HFFc6 (cell line): ENCODE measurements at regions not wholly inside any gene's neighbourhood (a gene's known extent, or its start where the extent isn't known, plus 50 kb on each side); places are given as distances from the start of the nearest gene placed in this dataset.
"Not testable (repeated sequence)": the region's sequence is repeated elsewhere in the genome, so short reads cannot be mapped to it uniquely, and the experiment has no call there.

Experiments used
- DNase-seq: peaks from one replicate; pipeline ENCODE4 v3.0.0-alpha.2; 2018
- H3K27ac Mint-ChIP-seq: 2 replicates; pipeline ENCODE4 v1.8.0; 2020; ENCODE audit warnings: mild to moderate bottlenecking, mixed read lengths
- H3K27me3 Mint-ChIP-seq: 2 replicates; pipeline ENCODE4 v1.8.0; 2021; ENCODE audit warnings: mild to moderate bottlenecking, moderate library complexity, mixed read lengths; ENCODE audit not compliant: insufficient read depth
- H3K36me3 Mint-ChIP-seq: 2 replicates; pipeline ENCODE4 v1.8.0; 2021; ENCODE audit warnings: low read depth, mixed read lengths
- H3K4me1 Mint-ChIP-seq: 2 replicates; pipeline ENCODE4 v1.8.0; 2020; ENCODE audit warnings: low read depth, mixed read lengths
- H3K4me3 Mint-ChIP-seq: 2 replicates; pipeline ENCODE4 v1.8.0; 2020; ENCODE audit warnings: mild to moderate bottlenecking, moderate library complexity, mixed read lengths
- H3K9me3 Mint-ChIP-seq: 2 replicates; pipeline ENCODE4 v1.8.0; 2020; ENCODE audit warnings: mild to moderate bottlenecking, mixed read lengths
- TF ChIP-seq, protein P1 (sequence below): fragments of 200-600 bp; sonication (generic); IDR thresholded peaks from 2 replicates; pipeline ENCODE4 v1.5.0; 2021; ENCODE audit warnings: antibody characterized with exemption, mild to moderate bottlenecking

DNA sequence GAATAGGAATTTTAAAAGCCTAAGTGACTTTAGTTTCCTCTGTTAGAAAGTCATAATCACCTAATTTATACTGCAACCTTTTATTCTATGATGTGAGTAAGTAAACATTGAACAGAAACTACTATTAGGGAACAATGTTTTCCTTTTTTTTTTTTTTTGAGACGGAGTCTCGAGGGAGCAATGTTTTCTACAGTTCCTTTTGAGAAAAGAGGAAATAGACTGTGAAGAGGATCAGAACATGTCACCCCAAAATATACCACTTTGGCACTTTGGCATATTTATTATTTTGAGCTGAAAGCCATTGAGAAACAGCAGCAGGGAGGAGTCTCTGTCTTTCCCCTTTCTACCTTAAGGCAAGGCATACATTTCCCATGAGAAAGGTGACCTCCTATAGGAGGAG lies 162.7 kb upstream of the CNOT2 start:
- H3K27ac Mint-ChIP-seq = no peak overlapping the region
- TF ChIP-seq, protein P1, sequence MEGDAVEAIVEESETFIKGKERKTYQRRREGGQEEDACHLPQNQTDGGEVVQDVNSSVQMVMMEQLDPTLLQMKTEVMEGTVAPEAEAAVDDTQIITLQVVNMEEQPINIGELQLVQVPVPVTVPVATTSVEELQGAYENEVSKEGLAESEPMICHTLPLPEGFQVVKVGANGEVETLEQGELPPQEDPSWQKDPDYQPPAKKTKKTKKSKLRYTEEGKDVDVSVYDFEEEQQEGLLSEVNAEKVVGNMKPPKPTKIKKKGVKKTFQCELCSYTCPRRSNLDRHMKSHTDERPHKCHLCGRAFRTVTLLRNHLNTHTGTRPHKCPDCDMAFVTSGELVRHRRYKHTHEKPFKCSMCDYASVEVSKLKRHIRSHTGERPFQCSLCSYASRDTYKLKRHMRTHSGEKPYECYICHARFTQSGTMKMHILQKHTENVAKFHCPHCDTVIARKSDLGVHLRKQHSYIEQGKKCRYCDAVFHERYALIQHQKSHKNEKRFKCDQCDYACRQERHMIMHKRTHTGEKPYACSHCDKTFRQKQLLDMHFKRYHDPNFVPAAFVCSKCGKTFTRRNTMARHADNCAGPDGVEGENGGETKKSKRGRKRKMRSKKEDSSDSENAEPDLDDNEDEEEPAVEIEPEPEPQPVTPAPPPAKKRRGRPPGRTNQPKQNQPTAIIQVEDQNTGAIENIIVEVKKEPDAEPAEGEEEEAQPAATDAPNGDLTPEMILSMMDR = no peak
- peaks cover 20% of the 10 kb centered on the region for H3K9me3 Mint-ChIP-seq
- no peaks in the 10 kb centered on the region for H3K27me3 Mint-ChIP-seq
- no peak for DNase-seq
- no peaks in the 10 kb centered on the region for H3K4me1 Mint-ChIP-seq
- H3K4me3 Mint-ChIP-seq = no peak overlapping the region
- H3K36me3 Mint-ChIP-seq = no peaks in the 10 kb centered on the region

DNA sequence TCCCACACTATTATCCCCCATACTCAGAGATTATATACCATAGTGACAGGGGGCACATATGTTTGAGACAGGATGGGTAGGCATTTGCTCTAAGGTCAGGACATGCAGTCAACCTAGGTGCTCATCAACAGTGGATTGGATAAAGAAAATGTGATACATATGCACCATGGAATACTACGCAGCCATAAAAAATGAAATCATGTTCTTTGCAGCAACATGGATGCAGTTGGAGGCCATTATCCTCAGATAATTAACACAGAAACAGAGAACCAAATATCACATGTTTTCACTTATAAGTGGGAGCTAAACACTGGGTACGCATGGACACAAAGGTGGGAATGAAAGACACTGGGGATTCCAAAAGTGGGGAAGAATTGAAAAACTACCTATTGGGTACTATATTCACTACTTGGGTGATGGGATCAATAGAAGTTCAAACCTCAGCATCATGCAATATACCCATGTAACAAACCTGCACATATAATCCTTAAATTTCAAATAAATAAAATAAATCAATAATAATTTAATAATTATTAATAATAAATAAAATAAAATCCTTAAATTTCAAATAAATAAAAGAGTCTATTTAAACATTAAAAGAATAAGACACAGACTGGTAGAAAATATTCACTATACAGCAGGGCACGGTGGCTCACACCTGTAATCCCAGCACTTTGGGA lies 160.1 kb upstream of the CNOT2 start:
- TF ChIP-seq, protein P1 = no peak
- Mint-ChIP-seq H3K36me3 (no peaks in the 10 kb centered on the region), H3K9me3 (peaks cover 16% of the 10 kb centered on the region), H3K27me3 (no peaks in the 10 kb centered on the region), H3K27ac (no peak overlapping the region), H3K4me3 (no peak overlapping the region), H3K4me1 (no peaks in the 10 kb centered on the region)
- DNase-seq = no peak

DNA sequence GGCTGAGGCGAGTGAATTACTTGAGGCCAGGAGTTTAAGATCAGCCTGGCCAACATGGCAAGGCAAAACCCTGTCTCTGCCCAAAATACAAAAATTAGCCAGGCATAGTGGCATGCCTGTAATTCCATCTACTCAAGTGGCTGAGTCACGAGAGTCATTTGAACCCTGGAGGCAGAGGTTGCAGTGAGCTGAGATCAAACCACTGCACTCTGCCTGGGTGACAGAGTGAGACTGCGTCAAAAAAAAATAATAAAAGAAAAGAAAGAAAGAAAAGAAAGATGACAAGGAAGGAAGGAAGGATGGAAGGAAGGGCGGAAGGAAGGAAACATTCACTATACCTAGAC lies 159.6 kb upstream of the CNOT2 start:
- no peak overlapping the region for H3K4me3 Mint-ChIP-seq
- TF ChIP-seq, protein P1 = no peak
- H3K27me3 Mint-ChIP-seq = peaks cover 1% of the 10 kb centered on the region; the same call in 1 of the 2 replicates
- peaks cover 17% of the 10 kb centered on the region for H3K9me3 Mint-ChIP-seq
- no peaks in the 10 kb centered on the region for H3K4me1 Mint-ChIP-seq
- DNase-seq = no peak
- H3K36me3 Mint-ChIP-seq = no peaks in the 10 kb centered on the region
- H3K27ac Mint-ChIP-seq = no peak overlapping the region

DNA sequence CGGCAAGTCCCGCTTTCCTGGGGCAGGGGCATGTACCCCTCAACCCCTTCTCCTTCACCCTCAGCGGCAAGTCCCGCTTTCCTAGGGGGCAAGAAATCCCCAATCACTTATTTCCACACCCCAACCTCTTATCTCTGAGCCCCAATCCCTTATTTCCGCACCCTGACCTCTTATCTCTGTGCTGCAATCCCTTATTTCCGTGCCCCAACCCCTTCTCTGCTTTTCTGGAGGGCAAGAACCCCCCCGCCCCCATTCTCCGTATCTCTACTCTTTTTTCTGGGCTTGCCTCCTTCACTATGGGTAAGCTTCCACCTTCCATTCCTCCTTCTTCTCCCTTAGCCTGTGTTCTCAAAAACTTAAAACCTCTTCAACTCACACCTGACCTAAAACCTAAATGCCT lies 156.9 kb upstream of the CNOT2 start:
- not testable (repeated sequence) for H3K27me3 Mint-ChIP-seq, H3K4me3 Mint-ChIP-seq, H3K4me1 Mint-ChIP-seq, DNase-seq, H3K27ac Mint-ChIP-seq, H3K36me3 Mint-ChIP-seq
- H3K9me3 Mint-ChIP-seq = peaks cover 18% of the 10 kb centered on the region

DNA sequence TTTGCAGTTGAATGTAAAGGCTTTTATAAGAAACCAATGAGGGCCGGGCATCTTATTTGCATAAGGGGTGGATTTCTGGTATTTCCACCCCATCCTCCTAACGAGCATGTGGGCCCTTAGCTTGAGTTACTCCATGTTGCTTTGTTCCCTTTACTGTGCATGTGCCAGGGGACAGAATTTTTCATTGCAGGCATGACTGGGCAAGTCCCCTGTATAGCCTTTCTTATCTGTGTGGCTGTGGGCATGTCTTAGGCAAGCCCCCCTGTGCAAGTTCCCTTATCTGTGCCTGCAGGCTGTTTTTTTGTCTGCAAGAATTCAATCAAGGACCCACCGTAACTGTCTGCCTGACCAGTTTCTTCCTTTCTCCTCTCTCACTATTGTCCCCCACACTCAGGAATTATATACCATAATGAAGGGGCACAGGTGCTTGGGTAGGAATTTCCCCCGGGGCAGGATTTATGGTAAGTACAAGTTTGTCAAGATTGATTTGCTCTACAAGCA lies 152.2 kb upstream of the CNOT2 start:
- peaks cover 1% of the 10 kb centered on the region; the same call in 1 of the 2 replicates for H3K27me3 Mint-ChIP-seq
- H3K27ac Mint-ChIP-seq = no peak overlapping the region
- peaks cover 16% of the 10 kb centered on the region; the same call in 1 of the 2 replicates for H3K9me3 Mint-ChIP-seq
- TF ChIP-seq, protein P1 = no peak
- H3K4me3 Mint-ChIP-seq = no peak overlapping the region
- H3K4me1 Mint-ChIP-seq = no peaks in the 10 kb centered on the region
- DNase-seq = no peak
- no peaks in the 10 kb centered on the region for H3K36me3 Mint-ChIP-seq

DNA sequence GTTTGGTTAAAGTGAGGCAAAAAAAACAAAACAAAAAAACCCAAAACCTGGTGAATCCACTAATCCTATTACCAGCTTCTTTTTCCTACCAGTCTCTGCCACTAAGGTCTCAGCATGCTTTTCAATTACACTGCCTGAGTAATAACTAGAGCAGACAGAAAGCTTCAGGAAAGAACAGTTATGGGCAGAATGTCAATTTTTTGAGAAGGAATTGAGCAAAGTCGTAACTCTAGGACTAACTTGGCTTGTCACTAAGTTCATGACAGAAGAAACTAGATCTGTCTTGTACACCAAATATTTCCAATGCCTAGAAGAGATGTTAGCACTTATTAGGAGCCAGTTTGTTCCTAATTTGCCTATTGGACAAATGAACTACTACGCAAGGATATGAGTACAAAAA lies 148.8 kb upstream of the CNOT2 start:
- TF ChIP-seq, protein P1 = no peak
- DNase-seq = no peak
- H3K36me3 Mint-ChIP-seq = no peaks in the 10 kb centered on the region
- no peaks in the 10 kb centered on the region; the same call in 1 of the 2 replicates for H3K27me3 Mint-ChIP-seq
- no peaks in the 10 kb centered on the region for H3K4me1 Mint-ChIP-seq
- no peak overlapping the region for H3K4me3 Mint-ChIP-seq
- H3K27ac Mint-ChIP-seq = no peak overlapping the region
- peaks cover 7% of the 10 kb centered on the region; the same call in 1 of the 2 replicates for H3K9me3 Mint-ChIP-seq
